Transverse colon (tissue), 4 donors: ENCODE measurements at regions not wholly inside any gene's neighbourhood (a gene's known extent, or its start where the extent isn't known, plus 50 kb on each side); places are given as distances from the start of the nearest gene placed in this dataset.

Experiments used
- DNase-seq: peaks from one replicate; pipeline ENCODE4 v3.0.0-alpha.2; 2019
- H3K27ac ChIP-seq, 4 donors: fragments of 200-600 bp; sonication (generic); 2 replicates each; pipeline ENCODE4 v1.5.1; 2016 to 2018; ENCODE audit warnings: inconsistent platforms in 4 of 4
- H3K27me3 ChIP-seq: fragments of 200-600 bp; sonication (generic); 2 replicates; pipeline ENCODE4 v1.5.1; 2017; ENCODE audit warnings: inconsistent platforms
- H3K36me3 ChIP-seq, 4 donors: fragments of 200-600 bp; sonication (generic); 2 replicates each; pipeline ENCODE4 v1.5.1; 2017 to 2019; ENCODE audit warnings: inconsistent platforms in 4 of 4
- H3K4me1 ChIP-seq, 4 donors: fragments of 200-600 bp; sonication (generic); 2 replicates each; pipeline ENCODE4 v1.5.1; 2017 to 2020; ENCODE audit warnings: inconsistent platforms in 4 of 4
- H3K4me3 ChIP-seq, 4 donors: fragments of 200-600 bp; sonication (generic); 1 replicate in 1 of 4; 2 replicates in 3 of 4; pipeline versions ENCODE4 v1.5.1 to v1.6.1; 2017 to 2019; ENCODE audit warnings: inconsistent platforms in 4 of 4
- H3K9me3 ChIP-seq, 2 donors: fragments of 200-600 bp; sonication (generic); 2 replicates each; pipeline ENCODE4 v1.5.1; 2017 to 2019; ENCODE audit warnings: inconsistent platforms in 2 of 2
- CTCF ChIP-seq, 5 experiments: fragments of 200-600 bp in 3 of 5; fragments of 450-650 bp in 2 of 5; sonication (generic) in 3 of 5; IDR thresholded peaks; 1 replicate in 2 of 5; 2 replicates in 3 of 5; pipeline ENCODE4 v1.5.1; 2016 to 2017; ENCODE audit warnings: antibody characterized with exemption in 5 of 5, inconsistent platforms in 3 of 5, mild to moderate bottlenecking in 2 of 5, moderate library complexity in 1 of 5
- EP300 ChIP-seq: sonication (generic); formaldehyde crosslinking; IDR thresholded peaks from one replicate; pipeline ENCODE4 v1.6.1; 2017; ENCODE audit warnings: antibody characterized with exemption, low read depth
- POLR2A ChIP-seq: fragments of 450-650 bp; IDR thresholded peaks from one replicate; pipeline ENCODE4 v1.6.1; 2016; ENCODE audit warnings: antibody characterized with exemption, mild to moderate bottlenecking, moderate library complexity
- POLR2AphosphoS5 ChIP-seq, 3 donors: sonication (generic); formaldehyde crosslinking; IDR thresholded peaks; one replicate each; pipeline ENCODE4 v1.6.1; 2016; ENCODE audit warnings: antibody characterized with exemption in 3 of 3
- WGBS, 2 donors: methylation state at CpG; one replicate each; pipeline ENCODE4 v1.1.5; 2018; ENCODE audit warnings: low coverage in 1 of 2; 5-methylcytosine and 5-hydroxymethylcytosine counted together
- in situ Hi-C, 4 donors: fragments of 200-750 bp; cut with MboI; loops; one replicate each; pipeline versions ENCODE4 v1.15.0 to v1.15.1; 2017; ENCODE audit warnings: low sequenced_read_pairs in 3 of 4, low pct_ligation_motif_present in 1 of 4, low pct_unique_long_range_greater_than_20kb in 1 of 4
- intact Hi-C: fragments of 100-400 bp; cut with DNase I; formaldehyde crosslinking; loops from one replicate; pipeline ENCODE4 v1.15.1; 2023; ENCODE audit warnings: low total_unique reads

- no peak overlapping the region for H3K4me3 ChIP-seq
- in situ Hi-C loops (no loop called here), intact Hi-C loops (no loop called here)
- 40 to 60% methylated on average over 1 to 13 of the region's 13 CpGs for WGBS, 2 donors
- no peak overlapping the region for H3K27ac ChIP-seq
- H3K4me1 ChIP-seq: peaks cover 0 to 3% (median 0%) of the 10 kb centered on the region in 4 donors
- no peaks in the 10 kb centered on the region for H3K36me3 ChIP-seq
- H3K9me3 ChIP-seq: no peaks in the 10 kb centered on the region
- DNase-seq: no peak
- no peak for TF ChIP-seq POLR2A
- TF ChIP-seq EP300: no peak
- TF ChIP-seq CTCF (IDR thresholded peaks at IDR 0.05): no peak
- no peak for TF ChIP-seq POLR2AphosphoS5 (IDR thresholded peaks at IDR 0.05)
- H3K27me3 ChIP-seq: peaks cover 4% of the 10 kb centered on the region
Observed at GRCh38 chr1:30641572-30642353, 81.6 kb downstream of the MATN1 start.

GRCh38 chr1:30639881-30640452, 83.4 kb downstream of the MATN1 start:
- H3K9me3 ChIP-seq: no peaks in the 10 kb centered on the region
- TF ChIP-seq EP300 (no peak), CTCF (IDR thresholded peaks at IDR 0.05) (no peak), POLR2A (no peak), POLR2AphosphoS5 (IDR thresholded peaks at IDR 0.05) (no peak)
- no peak overlapping the region for H3K27ac ChIP-seq
- peaks cover 0 to 3% (median 0%) of the 10 kb centered on the region in 4 donors for H3K4me1 ChIP-seq
- intact Hi-C loops (no loop called here), in situ Hi-C loops (no loop called here)
- peaks cover 4% of the 10 kb centered on the region for H3K27me3 ChIP-seq
- no peak for DNase-seq
- 65 to 70% methylated on average over 3 to 13 of the region's 13 CpGs for WGBS, 2 donors
- no peak overlapping the region for H3K4me3 ChIP-seq
- no peaks in the 10 kb centered on the region for H3K36me3 ChIP-seq

GRCh38 chr1:30638811-30639210, 84.6 kb downstream of the MATN1 start:
- intact Hi-C loops: no loop called here
- H3K36me3 ChIP-seq: no peaks in the 10 kb centered on the region
- no peak overlapping the region for H3K4me3 ChIP-seq
- peaks cover 0 to 3% (median 0%) of the 10 kb centered on the region in 4 donors for H3K4me1 ChIP-seq
- TF ChIP-seq CTCF (IDR thresholded peaks at IDR 0.05) (no peak), POLR2AphosphoS5 (IDR thresholded peaks at IDR 0.05) (no peak), POLR2A (no peak), EP300 (no peak)
- peaks cover 1% of the 10 kb centered on the region for H3K27me3 ChIP-seq
- H3K9me3 ChIP-seq: no peaks in the 10 kb centered on the region
- 79% methylated on average over 5 of the region's 5 CpGs; no CpG with 5 or more reads in 1 of the 2 donors for WGBS, 2 donors
- no peak overlapping the region for H3K27ac ChIP-seq
- in situ Hi-C loops: no loop called here
- DNase-seq: no peak

GRCh38 chr1:30638086-30638485, 85.3 kb downstream of the MATN1 start:
- Histone ChIP-seq H3K4me1 (peaks cover 0 to 3% (median 0%) of the 10 kb centered on the region in 4 donors), H3K27ac (no peak overlapping the region), H3K9me3 (no peaks in the 10 kb centered on the region), H3K36me3 (no peaks in the 10 kb centered on the region), H3K27me3 (no peaks in the 10 kb centered on the region), H3K4me3 (no peak overlapping the region)
- WGBS, 2 donors: 75% methylated on average over 4 of the region's 4 CpGs; no CpG with 5 or more reads in 1 of the 2 donors
- in situ Hi-C loops: no loop called here
- no peak for DNase-seq
- no peak for TF ChIP-seq EP300
- no peak for TF ChIP-seq POLR2A
- TF ChIP-seq POLR2AphosphoS5 (IDR thresholded peaks at IDR 0.05): no peak
- TF ChIP-seq CTCF (IDR thresholded peaks at IDR 0.05): no peak
- intact Hi-C loops: no loop called here
